Stimulated activated naive CD8-positive, alpha-beta T cell treated with anti-CD3 and anti-CD28 coated beads, Interleukin-15, amount 100 ng/mL, for 72 hours (primary cell): ENCODE measurements at regions not wholly inside any gene's neighbourhood (a gene's known extent, or its start where the extent isn't known, plus 50 kb on each side); places are given as distances from the start of the nearest gene placed in this dataset.

Experiments
- ATAC-seq: fragments of 150-1000 bp; cut with Tn5 transposase; 2 replicates; pipeline ENCODE4 v1.10.0; 2021; ENCODE audit warnings: mild to moderate bottlenecking, moderate library complexity
- DNase-seq, 2 donors: peaks; one replicate each; pipeline ENCODE4 v3.0.0; 2021 to 2022
- H3K27ac Mint-ChIP-seq, 2 donors: one replicate each; pipeline ENCODE4 v1.8.0; 2022; ENCODE audit warnings: mild to moderate bottlenecking in 2 of 2, mixed read lengths in 2 of 2, moderate library complexity in 2 of 2
- H3K27me3 Mint-ChIP-seq: one replicate; pipeline ENCODE4 v1.8.0; 2022; ENCODE audit warnings: mixed read lengths
- H3K4me1 Mint-ChIP-seq: one replicate; pipeline ENCODE4 v1.8.0; 2022; ENCODE audit warnings: mild to moderate bottlenecking, mixed read lengths
- H3K4me3 Mint-ChIP-seq, 2 donors: one replicate each; pipeline ENCODE4 v1.8.0; 2022; ENCODE audit warnings: mild to moderate bottlenecking in 2 of 2, mixed read lengths in 2 of 2, moderate library complexity in 1 of 2
- H3K9me3 Mint-ChIP-seq, 2 donors: one replicate each; pipeline ENCODE4 v1.8.0; 2022; ENCODE audit warnings: mixed read lengths in 2 of 2

GRCh38 chr2:126797622-126798275, 100.9 kb upstream of the TEX51 start:
- DNase-seq (no peak), ATAC-seq (peak; percentile 26)
- no peaks in the 10 kb centered on the region for H3K9me3 Mint-ChIP-seq
- H3K4me3 Mint-ChIP-seq, result no peak overlapping the region
- H3K27ac Mint-ChIP-seq, result no peak overlapping the region
- H3K4me1 Mint-ChIP-seq, result no peaks in the 10 kb centered on the region
- H3K27me3 Mint-ChIP-seq, result peaks cover 13% of the 10 kb centered on the region

GRCh38 chr2:126798276-126799140, 100.2 kb upstream of the TEX51 start:
- no peak overlapping the region for H3K4me3 Mint-ChIP-seq
- DNase-seq, result no peak
- H3K27ac Mint-ChIP-seq, result no peak overlapping the region
- H3K9me3 Mint-ChIP-seq, result no peaks in the 10 kb centered on the region
- peaks cover 5% of the 10 kb centered on the region for H3K27me3 Mint-ChIP-seq
- H3K4me1 Mint-ChIP-seq, result no peaks in the 10 kb centered on the region
- ATAC-seq, result peak; percentile 26

- ATAC-seq (no peak), DNase-seq (no peak)
- Mint-ChIP-seq H3K27me3 (no peaks in the 10 kb centered on the region), H3K4me3 (no peak overlapping the region), H3K9me3 (no peaks in the 10 kb centered on the region), H3K27ac (no peak overlapping the region), H3K4me1 (no peaks in the 10 kb centered on the region)
Observed at GRCh38 chr2:126799301-126799700, 99.4 kb upstream of the TEX51 start.

- H3K27me3 Mint-ChIP-seq, result no peaks in the 10 kb centered on the region
- no peak overlapping the region for H3K4me3 Mint-ChIP-seq
- ATAC-seq, result no peak
- no peak for DNase-seq
- no peak overlapping the region for H3K27ac Mint-ChIP-seq
- H3K4me1 Mint-ChIP-seq, result no peaks in the 10 kb centered on the region
- H3K9me3 Mint-ChIP-seq, result no peaks in the 10 kb centered on the region
Observed at GRCh38 chr2:126801473-126801872, 97.2 kb upstream of the TEX51 start.

- H3K4me1 Mint-ChIP-seq, result no peaks in the 10 kb centered on the region
- H3K27me3 Mint-ChIP-seq, result no peaks in the 10 kb centered on the region
- ATAC-seq, result no peak
- no peak for DNase-seq
- no peak overlapping the region for H3K4me3 Mint-ChIP-seq
- no peaks in the 10 kb centered on the region for H3K9me3 Mint-ChIP-seq
- H3K27ac Mint-ChIP-seq, result no peak overlapping the region
Observed at GRCh38 chr2:126802316-126802715, 96.4 kb upstream of the TEX51 start.

- DNase-seq (no peak), ATAC-seq (no peak)
- Mint-ChIP-seq H3K27me3 (no peaks in the 10 kb centered on the region), H3K9me3 (no peaks in the 10 kb centered on the region), H3K4me3 (no peak overlapping the region), H3K27ac (no peak overlapping the region), H3K4me1 (no peaks in the 10 kb centered on the region)
Observed at GRCh38 chr2:126802774-126803433, 95.8 kb upstream of the TEX51 start.

GRCh38 chr2:126803434-126803775, 95.3 kb upstream of the TEX51 start:
- ATAC-seq (peak; percentile 23), DNase-seq (no peak)
- no peaks in the 10 kb centered on the region for H3K9me3 Mint-ChIP-seq
- no peak overlapping the region for H3K4me3 Mint-ChIP-seq
- no peaks in the 10 kb centered on the region for H3K4me1 Mint-ChIP-seq
- no peaks in the 10 kb centered on the region for H3K27me3 Mint-ChIP-seq
- H3K27ac Mint-ChIP-seq, result no peak overlapping the region

- ATAC-seq, result no peak
- H3K9me3 Mint-ChIP-seq, result no peaks in the 10 kb centered on the region
Observed at GRCh38 chr2:126804347-126804746, 94.3 kb upstream of the TEX51 start.

GRCh38 chr2:126808929-126809328, 89.8 kb upstream of the TEX51 start:
- Mint-ChIP-seq H3K27me3 (peaks cover 1% of the 10 kb centered on the region), H3K9me3 (no peaks in the 10 kb centered on the region), H3K4me3 (no peak overlapping the region), H3K27ac (peak overlapping the region in 1 of 2 donors; percentile 81), H3K4me1 (no peaks in the 10 kb centered on the region)
- no peak for DNase-seq
- ATAC-seq, result no peak

More at GRCh38 chr2:126804347-126804746, 94.3 kb upstream of the TEX51 start:
- no peak for DNase-seq
- no peaks in the 10 kb centered on the region for H3K27me3 Mint-ChIP-seq
- H3K4me3 Mint-ChIP-seq, result no peak overlapping the region
- no peak overlapping the region for H3K27ac Mint-ChIP-seq
- no peaks in the 10 kb centered on the region for H3K4me1 Mint-ChIP-seq

- H3K4me3 Mint-ChIP-seq, result no peak overlapping the region
- DNase-seq, result no peak
- peaks cover 5% of the 10 kb centered on the region for H3K27me3 Mint-ChIP-seq
Observed at GRCh38 chr2:126809340-126809739, 89.3 kb upstream of the TEX51 start.

GRCh38 chr2:126810001-126810400, 88.7 kb upstream of the TEX51 start:
- H3K27ac Mint-ChIP-seq, result no peak overlapping the region
- no peaks in the 10 kb centered on the region for H3K9me3 Mint-ChIP-seq
- no peak overlapping the region for H3K4me3 Mint-ChIP-seq

More at GRCh38 chr2:126809340-126809739, 89.3 kb upstream of the TEX51 start:
- H3K27ac Mint-ChIP-seq, result no peak overlapping the region
- ATAC-seq, result no peak
- no peaks in the 10 kb centered on the region for H3K9me3 Mint-ChIP-seq
- H3K4me1 Mint-ChIP-seq, result no peaks in the 10 kb centered on the region

GRCh38 chr2:126811101-126811500, 87.6 kb upstream of the TEX51 start:
- DNase-seq (no peak), ATAC-seq (no peak)
- Mint-ChIP-seq H3K4me1 (no peaks in the 10 kb centered on the region), H3K27ac (no peak overlapping the region), H3K27me3 (peaks cover 19% of the 10 kb centered on the region), H3K9me3 (no peaks in the 10 kb centered on the region), H3K4me3 (no peak overlapping the region)

More at GRCh38 chr2:126810001-126810400, 88.7 kb upstream of the TEX51 start:
- DNase-seq, result no peak
- peaks cover 12% of the 10 kb centered on the region for H3K27me3 Mint-ChIP-seq
- H3K4me1 Mint-ChIP-seq, result no peaks in the 10 kb centered on the region
- no peak for ATAC-seq

GRCh38 chr2:126817172-126817571, 81.5 kb upstream of the TEX51 start:
- no peak overlapping the region for H3K27ac Mint-ChIP-seq
- no peaks in the 10 kb centered on the region for H3K4me1 Mint-ChIP-seq
- peaks cover 0 to 5% of the 10 kb centered on the region in 2 donors for H3K9me3 Mint-ChIP-seq
- H3K4me3 Mint-ChIP-seq, result no peak overlapping the region
- DNase-seq (no peak), ATAC-seq (no peak)
- peaks cover 34% of the 10 kb centered on the region for H3K27me3 Mint-ChIP-seq

- Mint-ChIP-seq H3K27ac (peak overlapping the region in 1 of 2 donors; percentile 1), H3K4me3 (no peak overlapping the region), H3K4me1 (no peaks in the 10 kb centered on the region), H3K27me3 (peaks cover 15% of the 10 kb centered on the region), H3K9me3 (peaks cover 0 to 5% of the 10 kb centered on the region in 2 donors)
- DNase-seq (no peak), ATAC-seq (no peak)
Observed at GRCh38 chr2:126822115-126822514, 76.6 kb upstream of the TEX51 start.

- ATAC-seq, result no peak
- Mint-ChIP-seq H3K27me3 (peaks cover 15% of the 10 kb centered on the region), H3K27ac (peak overlapping the region in 1 of 2 donors; percentile 22), H3K9me3 (peaks cover 0 to 5% of the 10 kb centered on the region in 2 donors), H3K4me3 (no peak overlapping the region), H3K4me1 (no peaks in the 10 kb centered on the region)
- DNase-seq, result no peak
Observed at GRCh38 chr2:126822921-126823320, 75.8 kb upstream of the TEX51 start.

GRCh38 chr2:126823951-126824350, 74.7 kb upstream of the TEX51 start:
- no peak for DNase-seq
- no peak for ATAC-seq
- Mint-ChIP-seq H3K27me3 (peaks cover 15% of the 10 kb centered on the region), H3K4me3 (no peak overlapping the region), H3K4me1 (no peaks in the 10 kb centered on the region), H3K27ac (no peak overlapping the region), H3K9me3 (peaks cover 0 to 5% of the 10 kb centered on the region in 2 donors)
